ENCODE measurements at regions not wholly inside any gene's neighbourhood (a gene's known extent, or its start where the extent isn't known, plus 50 kb on each side); places are given as distances from the start of the nearest gene placed in this dataset.
"Not testable (repeated sequence)": the region's sequence is repeated elsewhere in the genome, so short reads cannot be mapped to it uniquely, and the experiment has no call there.

DNA sequence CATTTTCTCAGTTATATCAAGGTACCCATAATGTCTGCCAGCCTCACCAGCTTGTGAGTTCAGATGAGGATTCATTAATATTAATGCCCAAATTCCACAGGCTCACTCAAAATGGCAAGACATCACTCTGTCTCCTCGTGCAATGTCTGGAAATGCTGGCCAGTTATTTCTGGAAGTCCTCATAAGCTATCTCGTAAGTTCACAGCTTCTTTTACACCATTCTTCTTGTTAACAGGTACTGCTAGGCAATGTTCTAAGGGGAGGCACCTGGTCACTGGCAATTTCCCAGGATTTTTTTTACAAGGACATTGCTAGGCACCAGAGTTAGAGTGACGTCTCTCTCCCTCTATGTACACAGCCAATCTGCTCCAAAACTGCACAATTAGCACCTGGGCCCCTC is 80.2 kb upstream of the SEMA3C start:
- Histone ChIP-seq H3K4me3 (ENCODE audit: low read depth, low read length) (no peak overlapping the region), H3K4me1 (ENCODE audit: control insufficient read depth, insufficient read depth, low read length) (no peaks in the 10 kb centered on the region), H3K9me3 (ENCODE audit: control insufficient read depth, insufficient read depth, low read depth, low read length) (no peaks in the 10 kb centered on the region), H3K9ac (ENCODE audit: low read length) (no peak overlapping the region), H3K36me3 (ENCODE audit: control insufficient read depth, insufficient read depth, low read length) (no peaks in the 10 kb centered on the region), H3K27me3 (ENCODE audit: control insufficient read depth, insufficient read depth, low read length) (no peaks in the 10 kb centered on the region), H3K27ac (ENCODE audit: low read depth, low read length) (no peak overlapping the region)

DNA sequence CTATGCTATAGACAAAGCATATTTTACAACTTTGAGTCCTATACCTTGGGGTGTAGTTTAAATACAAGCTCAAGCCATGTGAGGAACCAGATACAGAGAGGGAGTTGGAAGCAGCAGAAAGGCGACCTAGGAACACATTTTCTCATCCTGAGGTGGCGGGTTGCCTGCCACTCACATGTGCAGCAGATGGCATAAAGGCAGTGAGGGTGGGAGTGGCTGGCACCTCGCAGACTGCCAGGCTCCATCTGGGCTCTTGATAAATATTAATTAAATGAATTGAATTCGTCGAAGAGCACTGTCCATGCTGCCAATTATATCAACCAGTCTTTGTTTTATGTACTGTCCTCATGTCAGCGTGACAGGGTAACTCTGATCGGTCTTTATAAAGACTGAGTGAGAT is 79.0 kb upstream of the SEMA3C start:
- no peaks in the 10 kb centered on the region for H3K9me3 ChIP-seq (ENCODE audit: control insufficient read depth, insufficient read depth, low read depth, low read length)
- H3K9ac ChIP-seq (ENCODE audit: low read length) = no peak overlapping the region
- H3K27ac ChIP-seq (ENCODE audit: low read depth, low read length) = no peak overlapping the region
- H3K27me3 ChIP-seq (ENCODE audit: control insufficient read depth, insufficient read depth, low read length) = no peaks in the 10 kb centered on the region
- no peak overlapping the region for H3K4me3 ChIP-seq (ENCODE audit: low read depth, low read length)
- H3K36me3 ChIP-seq (ENCODE audit: control insufficient read depth, insufficient read depth, low read length) = no peaks in the 10 kb centered on the region
- no peaks in the 10 kb centered on the region for H3K4me1 ChIP-seq (ENCODE audit: control insufficient read depth, insufficient read depth, low read length)

DNA sequence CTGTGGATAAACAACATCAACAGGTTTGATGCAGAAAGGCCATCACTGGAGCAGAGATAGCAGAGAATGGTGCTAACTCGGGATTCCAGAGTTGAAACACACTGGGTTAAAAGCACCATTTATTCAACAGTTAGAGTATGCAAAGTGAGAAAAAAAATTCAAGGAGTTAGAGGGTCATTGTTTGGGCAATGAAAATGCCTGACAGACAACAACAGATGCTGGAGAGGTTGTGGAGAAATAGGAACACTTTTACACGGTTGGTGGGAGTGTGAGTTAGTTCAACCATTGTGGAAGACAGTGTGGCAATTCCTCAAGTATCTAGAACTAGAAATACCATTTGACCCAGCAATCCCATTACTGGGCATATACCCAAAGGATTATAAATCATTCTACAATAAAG is 77.4 kb upstream of the SEMA3C start:
- not testable (repeated sequence) for H3K9ac ChIP-seq (ENCODE audit: low read length); H3K27ac ChIP-seq (ENCODE audit: low read depth, low read length)

DNA sequence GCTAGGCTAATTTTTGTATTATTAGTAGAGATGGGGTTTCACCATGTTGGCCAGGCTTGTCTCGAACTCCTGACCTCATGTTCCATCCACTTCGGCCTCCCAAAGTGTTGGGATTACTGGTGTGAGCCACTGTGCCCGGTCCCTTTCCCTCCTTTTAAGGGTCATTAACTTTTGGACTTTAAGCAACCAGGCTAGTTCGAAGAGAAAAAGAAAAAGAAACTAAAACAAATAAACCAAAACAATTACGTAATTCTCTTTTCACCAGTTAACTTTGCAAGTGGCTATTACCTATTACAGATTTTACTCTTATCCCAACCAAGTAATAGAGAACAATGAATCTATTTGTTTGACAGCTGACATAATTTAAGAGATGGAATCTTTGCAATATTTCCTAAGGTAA is 72.8 kb upstream of the SEMA3C start:
- Histone ChIP-seq H3K27ac (ENCODE audit: low read depth, low read length) (no peak overlapping the region), H3K9ac (ENCODE audit: low read length) (no peak overlapping the region), H3K36me3 (ENCODE audit: control insufficient read depth, insufficient read depth, low read length) (no peaks in the 10 kb centered on the region), H3K9me3 (ENCODE audit: control insufficient read depth, insufficient read depth, low read depth, low read length) (no peaks in the 10 kb centered on the region), H3K4me3 (ENCODE audit: low read depth, low read length) (no peak overlapping the region), H3K27me3 (ENCODE audit: control insufficient read depth, insufficient read depth, low read length) (no peaks in the 10 kb centered on the region), H3K4me1 (ENCODE audit: control insufficient read depth, insufficient read depth, low read length) (no peaks in the 10 kb centered on the region)

More for the DNA sequence above, 77.4 kb upstream of the SEMA3C start:
- H3K4me3 ChIP-seq (ENCODE audit: low read depth, low read length); H3K27me3 ChIP-seq (ENCODE audit: control insufficient read depth, insufficient read depth, low read length); H3K36me3 ChIP-seq (ENCODE audit: control insufficient read depth, insufficient read depth, low read length); H3K9me3 ChIP-seq (ENCODE audit: control insufficient read depth, insufficient read depth, low read depth, low read length); H3K4me1 ChIP-seq (ENCODE audit: control insufficient read depth, insufficient read depth, low read length): not testable (repeated sequence)

DNA sequence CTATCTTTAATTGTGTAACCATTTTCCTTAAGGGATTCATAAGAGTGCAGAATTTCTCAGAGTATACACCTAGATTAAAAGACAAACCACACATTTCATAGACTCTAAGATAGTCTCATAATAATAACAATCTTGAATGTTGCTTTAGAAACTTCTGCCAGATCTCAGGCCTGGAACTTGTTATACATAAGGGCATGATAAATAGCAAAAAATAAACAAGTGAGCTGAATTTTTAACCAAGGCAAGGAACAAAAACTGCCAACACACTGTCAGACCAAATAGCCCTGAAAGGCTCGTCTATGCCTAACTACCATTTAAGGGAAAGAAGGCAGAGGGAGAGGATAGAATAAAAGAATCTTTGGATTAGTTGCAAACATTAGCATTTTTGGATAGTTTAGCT is 65.8 kb upstream of the SEMA3C start:
- Histone ChIP-seq H3K4me1 (ENCODE audit: control insufficient read depth, insufficient read depth, low read length) (no peaks in the 10 kb centered on the region), H3K9ac (ENCODE audit: low read length) (no peak overlapping the region), H3K27ac (ENCODE audit: low read depth, low read length) (no peak overlapping the region), H3K9me3 (ENCODE audit: control insufficient read depth, insufficient read depth, low read depth, low read length) (no peaks in the 10 kb centered on the region), H3K27me3 (ENCODE audit: control insufficient read depth, insufficient read depth, low read length) (no peaks in the 10 kb centered on the region), H3K4me3 (ENCODE audit: low read depth, low read length) (no peak overlapping the region), H3K36me3 (ENCODE audit: control insufficient read depth, insufficient read depth, low read length) (no peaks in the 10 kb centered on the region)

DNA sequence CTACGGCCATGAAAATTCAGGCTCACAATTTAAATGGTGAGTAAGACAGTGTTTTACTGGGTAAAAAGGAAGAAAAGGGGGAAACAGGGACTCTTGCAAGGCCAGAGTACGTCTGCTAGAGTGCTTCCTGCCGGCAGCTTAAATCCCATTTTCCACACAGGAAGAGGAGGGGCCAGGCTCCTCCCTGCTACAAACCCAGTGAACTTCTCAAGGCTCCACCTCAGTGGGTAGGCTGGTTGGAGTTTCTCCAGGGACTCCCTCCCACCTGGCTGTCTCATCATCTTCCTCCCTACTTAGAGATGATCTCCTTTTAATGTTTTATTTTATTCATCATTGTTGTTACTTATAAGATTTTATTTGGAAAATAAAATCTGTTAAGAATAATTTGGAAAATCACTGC is 62.6 kb upstream of the SEMA3C start:
- Histone ChIP-seq H3K36me3 (ENCODE audit: control insufficient read depth, insufficient read depth, low read length) (no peaks in the 10 kb centered on the region), H3K9me3 (ENCODE audit: control insufficient read depth, insufficient read depth, low read depth, low read length) (no peaks in the 10 kb centered on the region), H3K4me3 (ENCODE audit: low read depth, low read length) (no peak overlapping the region), H3K4me1 (ENCODE audit: control insufficient read depth, insufficient read depth, low read length) (no peaks in the 10 kb centered on the region), H3K27ac (ENCODE audit: low read depth, low read length) (no peak overlapping the region), H3K27me3 (ENCODE audit: control insufficient read depth, insufficient read depth, low read length) (no peaks in the 10 kb centered on the region), H3K9ac (ENCODE audit: low read length) (no peak overlapping the region)

DNA sequence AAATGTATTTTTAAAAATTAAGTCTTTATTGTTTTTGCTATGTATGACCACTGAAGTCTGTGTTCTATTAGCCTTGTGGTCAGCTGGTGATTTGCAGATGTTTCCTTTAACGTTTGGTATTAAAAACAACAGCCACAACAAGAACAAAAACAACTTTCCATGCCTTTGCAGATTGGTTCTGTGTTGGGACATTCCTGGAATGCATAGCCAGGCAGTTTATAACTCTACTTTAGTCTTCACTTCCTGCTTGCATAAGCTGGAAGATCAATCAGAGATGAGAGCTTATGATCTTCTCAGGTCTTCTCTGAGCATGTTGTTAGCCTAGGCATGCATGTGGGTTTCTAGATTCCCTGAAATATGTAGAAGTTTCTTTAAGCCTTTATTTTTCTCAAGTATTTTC is 58.9 kb upstream of the SEMA3C start:
- Histone ChIP-seq H3K36me3 (ENCODE audit: control insufficient read depth, insufficient read depth, low read length) (no peaks in the 10 kb centered on the region), H3K27ac (ENCODE audit: low read depth, low read length) (no peak overlapping the region), H3K4me1 (ENCODE audit: control insufficient read depth, insufficient read depth, low read length) (no peaks in the 10 kb centered on the region), H3K4me3 (ENCODE audit: low read depth, low read length) (no peak overlapping the region), H3K9ac (ENCODE audit: low read length) (no peak overlapping the region), H3K9me3 (ENCODE audit: control insufficient read depth, insufficient read depth, low read depth, low read length) (peaks cover 3% of the 10 kb centered on the region; the same call in 1 of the 2 replicates), H3K27me3 (ENCODE audit: control insufficient read depth, insufficient read depth, low read length) (no peaks in the 10 kb centered on the region)

DNA sequence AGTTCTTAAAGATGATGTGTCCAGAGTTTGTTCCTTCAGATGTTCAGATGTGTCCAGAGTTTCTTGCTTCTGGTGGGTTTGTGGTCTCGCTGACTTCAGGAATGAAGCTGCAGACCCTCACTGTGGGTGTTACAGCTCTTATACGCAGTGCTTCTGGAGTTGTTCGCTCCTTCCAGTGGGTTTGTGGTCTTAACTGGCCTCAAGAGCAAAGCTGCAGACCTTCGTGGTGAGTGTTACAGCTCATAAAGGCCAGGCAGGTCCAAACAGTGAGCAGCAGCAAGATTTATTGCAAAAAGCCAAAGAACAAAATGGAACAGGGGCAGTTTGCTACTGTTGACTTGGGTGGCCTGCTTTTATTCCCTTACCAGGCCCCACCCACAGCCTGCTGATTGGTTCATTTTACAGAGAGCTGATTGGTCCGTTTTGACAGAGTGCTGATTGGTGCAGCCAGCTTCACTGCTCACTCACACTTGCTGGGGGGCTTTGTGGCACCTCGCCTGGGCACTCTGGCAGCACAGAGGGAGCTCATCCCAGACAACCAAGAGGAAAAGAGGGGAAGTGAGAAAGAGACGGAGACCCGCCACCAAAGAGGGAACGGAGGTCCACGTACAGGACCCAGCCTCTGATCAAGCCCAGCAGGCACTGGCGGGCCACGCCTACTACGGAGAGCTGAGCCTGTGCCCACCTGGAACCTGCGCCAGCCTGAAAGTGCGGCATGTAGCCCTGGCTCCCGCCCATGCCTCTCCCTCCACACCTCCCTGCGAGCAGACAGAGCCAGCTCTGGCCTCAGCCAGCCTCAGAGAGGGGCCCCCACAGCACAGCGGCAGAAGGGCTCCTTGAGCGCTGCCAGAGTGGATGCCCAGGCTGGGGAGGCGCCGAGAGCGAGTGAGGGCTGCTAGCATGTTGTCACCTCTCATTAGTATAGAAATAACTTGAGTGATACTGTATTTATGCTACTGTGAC is 55.8 kb upstream of the SEMA3C start:
- Histone ChIP-seq H3K4me1 (ENCODE audit: control insufficient read depth, insufficient read depth, low read length) (no peaks in the 10 kb centered on the region), H3K9me3 (ENCODE audit: control insufficient read depth, insufficient read depth, low read depth, low read length) (peaks cover 3% of the 10 kb centered on the region; the same call in 1 of the 2 replicates), H3K27ac (ENCODE audit: low read depth, low read length) (no peak overlapping the region), H3K4me3 (ENCODE audit: low read depth, low read length) (no peak overlapping the region), H3K36me3 (ENCODE audit: control insufficient read depth, insufficient read depth, low read length) (no peaks in the 10 kb centered on the region), H3K9ac (ENCODE audit: low read length) (no peak overlapping the region), H3K27me3 (ENCODE audit: control insufficient read depth, insufficient read depth, low read length) (no peaks in the 10 kb centered on the region)

DNA sequence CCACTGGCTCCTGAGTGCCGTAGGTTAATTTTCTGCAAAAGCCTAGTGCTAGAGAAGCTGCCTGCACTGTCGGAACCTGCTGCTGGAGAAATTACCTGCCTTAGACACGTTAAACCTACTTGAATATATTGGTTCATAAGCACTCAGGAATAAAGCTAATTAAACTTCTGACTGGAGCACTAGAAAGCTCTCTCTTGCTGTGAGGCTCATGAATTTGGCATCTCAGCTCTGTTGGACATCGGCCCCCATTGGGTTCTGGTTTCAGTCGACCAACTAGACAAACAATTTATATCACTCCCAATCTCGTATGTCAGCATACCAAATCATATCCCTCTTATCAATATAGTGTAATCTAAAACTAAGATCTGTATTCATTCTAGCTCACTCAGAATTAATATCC is 52.4 kb upstream of the SEMA3C start:
- no peaks in the 10 kb centered on the region for H3K27me3 ChIP-seq (ENCODE audit: control insufficient read depth, insufficient read depth, low read length)
- no peaks in the 10 kb centered on the region for H3K36me3 ChIP-seq (ENCODE audit: control insufficient read depth, insufficient read depth, low read length)
- H3K4me1 ChIP-seq (ENCODE audit: control insufficient read depth, insufficient read depth, low read length) = no peaks in the 10 kb centered on the region
- no peak overlapping the region for H3K27ac ChIP-seq (ENCODE audit: low read depth, low read length)
- H3K9me3 ChIP-seq (ENCODE audit: control insufficient read depth, insufficient read depth, low read depth, low read length) = peaks cover 3% of the 10 kb centered on the region; the same call in 1 of the 2 replicates
- H3K4me3 ChIP-seq (ENCODE audit: low read depth, low read length) = no peak overlapping the region
- H3K9ac ChIP-seq (ENCODE audit: low read length) = no peak overlapping the region

Data from HUES6 (cell line).